ENCODE measurements at regions not wholly inside any gene's neighbourhood (a gene's known extent, or its start where the extent isn't known, plus 50 kb on each side); places are given as distances from the start of the nearest gene placed in this dataset.
"Not testable (repeated sequence)": the region's sequence is repeated elsewhere in the genome, so short reads cannot be mapped to it uniquely, and the experiment has no call there.

DNA sequence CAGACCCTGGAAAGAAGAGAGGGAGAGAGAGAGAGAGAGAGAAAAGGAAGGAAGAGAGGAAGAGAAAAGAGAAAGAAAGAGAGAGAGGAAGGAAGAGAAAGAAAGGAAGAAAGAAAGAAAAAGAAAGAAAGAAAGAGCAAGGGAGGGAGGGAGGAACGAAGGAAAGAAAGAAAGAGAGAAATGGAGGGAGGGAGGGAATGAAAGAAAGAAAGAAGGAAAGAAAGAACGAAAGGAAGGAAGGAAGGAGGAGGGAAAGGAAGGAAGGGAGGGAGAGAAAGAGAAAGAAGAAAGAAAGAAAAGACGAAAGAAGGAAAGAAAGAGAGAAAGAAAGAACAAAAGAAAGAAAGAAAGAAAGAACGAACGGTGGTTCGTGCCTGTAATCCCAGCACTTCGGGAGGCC, 133.4 kb downstream of the HNRNPD start:
- TF ChIP-seq, protein P1, sequence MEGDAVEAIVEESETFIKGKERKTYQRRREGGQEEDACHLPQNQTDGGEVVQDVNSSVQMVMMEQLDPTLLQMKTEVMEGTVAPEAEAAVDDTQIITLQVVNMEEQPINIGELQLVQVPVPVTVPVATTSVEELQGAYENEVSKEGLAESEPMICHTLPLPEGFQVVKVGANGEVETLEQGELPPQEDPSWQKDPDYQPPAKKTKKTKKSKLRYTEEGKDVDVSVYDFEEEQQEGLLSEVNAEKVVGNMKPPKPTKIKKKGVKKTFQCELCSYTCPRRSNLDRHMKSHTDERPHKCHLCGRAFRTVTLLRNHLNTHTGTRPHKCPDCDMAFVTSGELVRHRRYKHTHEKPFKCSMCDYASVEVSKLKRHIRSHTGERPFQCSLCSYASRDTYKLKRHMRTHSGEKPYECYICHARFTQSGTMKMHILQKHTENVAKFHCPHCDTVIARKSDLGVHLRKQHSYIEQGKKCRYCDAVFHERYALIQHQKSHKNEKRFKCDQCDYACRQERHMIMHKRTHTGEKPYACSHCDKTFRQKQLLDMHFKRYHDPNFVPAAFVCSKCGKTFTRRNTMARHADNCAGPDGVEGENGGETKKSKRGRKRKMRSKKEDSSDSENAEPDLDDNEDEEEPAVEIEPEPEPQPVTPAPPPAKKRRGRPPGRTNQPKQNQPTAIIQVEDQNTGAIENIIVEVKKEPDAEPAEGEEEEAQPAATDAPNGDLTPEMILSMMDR (IDR thresholded peaks at IDR 0.05): no peak
- Histone ChIP-seq H3K4me3 (no peak overlapping the region), H3K36me3 (no peaks in the 10 kb centered on the region), H3K27ac (no peak overlapping the region), H3K27me3 (peaks cover 0 to 3% (median 0%) of the 10 kb centered on the region in 7 donors), H3K4me1 (no peaks in the 10 kb centered on the region), H3K9me3 (peaks cover 0 to 4% (median 0%) of the 10 kb centered on the region in 11 donors)
- DNase-seq: no peak
- no peak for ATAC-seq
- WGBS, 2 donors: 87 to 91% methylated on average over 7 of the region's 7 CpGs
- intact Hi-C loops (cut with DNase I): no loop called here

DNA sequence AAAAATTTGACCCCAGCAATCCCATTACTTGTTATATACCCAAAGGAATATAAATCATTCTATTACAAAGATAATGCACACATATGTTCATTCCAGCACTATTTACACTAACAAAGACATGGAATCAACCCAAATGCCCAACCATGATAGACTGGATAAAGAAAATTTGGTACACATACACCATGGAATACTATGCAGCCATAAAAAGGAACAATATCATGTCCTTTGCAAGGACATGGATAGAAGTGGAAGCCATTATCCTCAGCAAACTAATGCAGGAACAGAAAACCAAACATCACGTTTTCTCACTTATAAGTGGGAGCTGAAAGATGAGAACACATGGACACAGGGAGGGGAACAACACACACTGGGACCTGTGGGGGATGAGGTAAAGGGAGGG, 136.6 kb downstream of the HNRNPD start:
- H3K4me3 ChIP-seq; H3K4me1 ChIP-seq; intact Hi-C loops (cut with DNase I); H3K36me3 ChIP-seq; H3K27me3 ChIP-seq; H3K9me3 ChIP-seq; DNase-seq; H3K27ac ChIP-seq; ATAC-seq: not testable (repeated sequence)
- 70 to 76% methylated on average over 1 of the region's 1 CpG for WGBS, 2 donors

DNA sequence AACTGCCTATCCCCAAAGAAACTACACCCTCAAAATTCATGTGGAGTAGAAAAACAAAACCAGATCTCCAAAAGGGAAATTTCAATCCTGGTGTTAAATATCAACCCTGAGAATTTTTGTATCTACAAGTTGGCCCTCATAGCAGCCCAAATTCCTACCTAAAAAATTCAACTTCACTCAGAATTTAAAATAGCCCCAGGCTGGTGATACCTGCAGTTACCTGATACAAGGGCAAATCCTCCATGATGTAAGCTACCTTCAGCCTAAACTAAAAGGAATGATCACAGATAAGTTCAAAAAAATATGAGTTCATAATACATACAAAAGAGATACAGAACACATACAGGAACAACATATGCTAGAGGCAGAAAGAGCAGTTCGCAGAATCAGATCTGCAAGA, 138.4 kb downstream of the HNRNPD start:
- intact Hi-C loops (cut with DNase I): no loop called here
- WGBS, 2 donors: 68 to 86% methylated on average over 1 of the region's 1 CpG
- DNase-seq: no peak

DNA sequence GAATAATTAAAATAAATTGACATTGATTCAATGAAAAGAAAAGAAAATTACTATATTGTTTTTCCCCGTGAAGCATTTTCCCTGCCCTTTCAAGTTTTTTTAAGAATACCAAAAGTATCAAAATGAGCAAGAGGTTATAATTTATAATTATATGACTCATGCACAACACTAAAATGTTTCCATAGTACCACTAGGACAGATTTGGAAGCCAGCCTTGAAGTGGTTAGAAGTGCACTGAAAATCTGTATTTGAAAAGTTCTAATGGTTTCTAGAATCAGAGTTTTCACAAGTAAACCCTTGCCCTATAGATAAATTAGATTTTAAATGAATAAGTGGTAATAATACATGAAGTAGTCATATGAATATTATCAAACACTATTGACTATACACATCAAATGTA, 140.9 kb downstream of the HNRNPD start:
- Histone ChIP-seq H3K9me3 (peaks cover 0 to 4% (median 0%) of the 10 kb centered on the region in 11 donors), H3K27me3 (no peaks in the 10 kb centered on the region), H3K27ac (no peak overlapping the region), H3K4me3 (no peak overlapping the region), H3K4me1 (peaks cover 0 to 9% (median 0%) of the 10 kb centered on the region in 9 donors), H3K36me3 (no peaks in the 10 kb centered on the region)
- intact Hi-C loops (cut with DNase I): no loop called here
- WGBS, 2 donors: 89 to 94% methylated on average over 1 of the region's 1 CpG
- DNase-seq (no peak), ATAC-seq (no peak)
- TF ChIP-seq, protein P1 (IDR thresholded peaks at IDR 0.05): no peak

More for the DNA sequence above, 138.4 kb downstream of the HNRNPD start:
- no peaks in the 10 kb centered on the region for H3K27me3 ChIP-seq
- H3K4me1 ChIP-seq: no peaks in the 10 kb centered on the region
- no peak overlapping the region for H3K4me3 ChIP-seq
- TF ChIP-seq, protein P1 (IDR thresholded peaks at IDR 0.05): no peak
- no peak for ATAC-seq
- no peaks in the 10 kb centered on the region for H3K36me3 ChIP-seq
- peaks cover 0 to 4% (median 0%) of the 10 kb centered on the region in 11 donors for H3K9me3 ChIP-seq
- no peak overlapping the region for H3K27ac ChIP-seq

DNA sequence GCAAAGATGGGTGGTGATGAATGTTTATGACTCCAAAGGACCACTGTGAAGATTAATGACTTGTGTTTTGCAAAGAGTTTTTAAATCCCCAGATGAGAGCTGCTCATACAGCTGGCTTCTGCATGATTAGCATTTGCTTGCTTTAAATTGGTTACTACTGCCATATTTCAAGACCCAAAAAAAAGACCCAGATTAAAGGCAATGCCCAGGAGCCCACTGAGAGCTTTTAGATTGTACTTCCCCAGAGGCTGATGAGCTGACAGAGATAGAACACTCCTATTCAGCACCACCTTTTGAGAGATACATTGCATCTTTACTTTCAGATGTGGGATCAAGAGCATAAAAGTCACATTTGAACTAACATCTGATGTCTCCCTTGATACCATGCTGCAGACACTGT, 142.0 kb downstream of the HNRNPD start:
- no peak overlapping the region for H3K27ac ChIP-seq
- peaks cover 0 to 6% (median 0%) of the 10 kb centered on the region in 7 donors for H3K27me3 ChIP-seq
- TF ChIP-seq, protein P1 (IDR thresholded peaks at IDR 0.05): no peak
- H3K4me1 ChIP-seq: peaks cover 0 to 9% (median 0%) of the 10 kb centered on the region in 9 donors
- ATAC-seq (no peak), DNase-seq (no peak)
- intact Hi-C loops (cut with DNase I): no loop called here
- no peaks in the 10 kb centered on the region for H3K36me3 ChIP-seq
- H3K4me3 ChIP-seq: no peak overlapping the region
- H3K9me3 ChIP-seq: no peaks in the 10 kb centered on the region

Measured in heart right ventricle (tissue), 16 donors.